ENCODE measurements at regions not wholly inside any gene's neighbourhood (a gene's known extent, or its start where the extent isn't known, plus 50 kb on each side); places are given as distances from the start of the nearest gene placed in this dataset.

- Mint-ChIP-seq H3K36me3 (ENCODE audit: low read depth) (no peaks in the 10 kb centered on the region), H3K9me3 (no peaks in the 10 kb centered on the region), H3K4me1 (ENCODE audit: low read depth) (peaks cover 26% of the 10 kb centered on the region), H3K4me3 (no peak overlapping the region), H3K27me3 (no peaks in the 10 kb centered on the region), H3K27ac (no peak overlapping the region)
- ATAC-seq (no peak), DNase-seq (no peak)
- no peak for TF ChIP-seq CTCF (IDR thresholded peaks at IDR 0.05)
- ChIA-PET CTCF (interaction anchor here (1.6 to 2.2 kb wide), 2 partner anchors 11 to 24 kb away, joined by 3 to 5 read pairs; no protein-coding TSS in a partner anchor), POLR2A (no interaction called here)
- intact Hi-C loops (cut with micrococcal nuclease) = no loop called here
Measured at GRCh38 chr11:95295382-95296149, 64.6 kb upstream of the SESN3 start.

DNA sequence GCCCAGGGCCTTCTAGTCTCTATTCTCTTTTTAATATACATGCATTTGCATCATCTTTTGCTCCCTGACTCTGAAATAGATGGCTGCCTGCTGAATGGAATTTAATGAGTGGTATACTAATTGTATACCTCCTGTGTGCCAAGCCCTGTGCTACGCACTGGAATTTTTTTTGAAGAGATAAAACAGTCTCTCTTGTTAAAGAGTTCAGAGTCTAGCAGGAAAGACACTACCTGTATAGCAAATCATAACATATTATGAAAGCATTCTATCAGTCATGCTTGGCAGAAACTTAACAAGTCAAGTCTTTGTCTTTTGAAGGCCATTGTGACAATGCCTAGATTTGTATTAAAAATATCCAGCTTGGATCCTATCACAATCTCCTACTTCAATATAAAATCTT is 63.7 kb upstream of the SESN3 start:
- intact Hi-C loops (cut with micrococcal nuclease) = no loop called here
- peaks cover 26% of the 10 kb centered on the region for H3K4me1 Mint-ChIP-seq (ENCODE audit: low read depth)
- ATAC-seq (no peak), DNase-seq (no peak)
- no peaks in the 10 kb centered on the region for H3K27me3 Mint-ChIP-seq
- POLR2A ChIA-PET = no interaction called here
- H3K4me3 Mint-ChIP-seq = no peak overlapping the region
- CTCF ChIA-PET = no interaction called here
- H3K27ac Mint-ChIP-seq = no peak overlapping the region
- no peaks in the 10 kb centered on the region for H3K9me3 Mint-ChIP-seq
- H3K36me3 Mint-ChIP-seq (ENCODE audit: low read depth) = no peaks in the 10 kb centered on the region
- no peak for TF ChIP-seq CTCF (IDR thresholded peaks at IDR 0.05)

DNA sequence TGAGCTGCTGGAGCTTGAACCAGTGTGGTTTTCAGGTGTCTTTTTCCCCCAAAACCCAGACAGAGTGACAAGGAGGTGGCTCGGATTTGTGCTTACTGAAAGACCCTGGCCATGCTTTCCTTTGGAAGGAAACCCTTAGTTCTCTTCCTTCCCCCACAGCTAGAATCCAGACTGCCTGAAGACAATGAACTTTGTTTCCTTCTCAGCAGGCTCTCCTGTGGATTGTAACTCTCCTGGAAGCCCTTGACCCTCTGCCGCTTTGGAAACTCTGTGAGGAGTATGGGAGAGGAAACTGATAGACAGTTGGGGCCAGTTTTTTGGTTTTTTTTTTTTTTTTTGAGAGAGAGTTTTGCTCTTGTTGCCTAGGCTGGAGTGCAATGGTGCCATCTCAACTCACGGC is 62.1 kb upstream of the SESN3 start:
- DNase-seq (no peak), ATAC-seq (no peak)
- no peak overlapping the region for H3K27ac Mint-ChIP-seq
- H3K9me3 Mint-ChIP-seq = no peaks in the 10 kb centered on the region
- no peaks in the 10 kb centered on the region for H3K27me3 Mint-ChIP-seq
- TF ChIP-seq CTCF (IDR thresholded peaks at IDR 0.05) = no peak
- no peak overlapping the region for H3K4me3 Mint-ChIP-seq
- H3K36me3 Mint-ChIP-seq (ENCODE audit: low read depth) = no peaks in the 10 kb centered on the region
- CTCF ChIA-PET = interaction anchor here (1.0 to 1.1 kb wide), 2 partner anchors 12 to 136 kb away, joined by 3 read pairs; no protein-coding TSS in a partner anchor
- intact Hi-C loops (cut with micrococcal nuclease) = no loop called here
- POLR2A ChIA-PET = no interaction called here
- H3K4me1 Mint-ChIP-seq (ENCODE audit: low read depth) = peaks cover 12% of the 10 kb centered on the region

DNA sequence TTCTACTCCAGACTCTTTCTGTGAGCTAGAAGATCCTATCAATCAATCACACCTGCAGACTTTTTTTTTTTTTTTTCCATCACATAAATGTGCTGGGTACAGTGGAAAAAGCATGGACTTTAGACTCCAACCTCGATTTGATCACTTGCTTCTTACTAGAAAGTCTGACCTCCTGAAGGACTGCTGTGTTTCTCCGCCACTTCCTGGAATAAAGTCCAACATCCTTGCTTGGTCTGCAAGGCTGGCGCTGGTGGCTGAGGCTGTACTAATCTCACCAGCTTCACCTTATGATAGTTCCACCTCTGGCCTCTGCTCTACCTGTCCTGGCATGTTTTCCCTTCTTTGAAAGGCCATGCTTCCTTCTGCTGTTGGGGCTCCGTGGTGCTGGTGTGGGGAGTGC is 60.9 kb upstream of the SESN3 start:
- no peaks in the 10 kb centered on the region for H3K9me3 Mint-ChIP-seq
- peaks cover 4% of the 10 kb centered on the region for H3K4me1 Mint-ChIP-seq (ENCODE audit: low read depth)
- ChIA-PET POLR2A (no interaction called here), CTCF (no interaction called here)
- no peak for ATAC-seq
- intact Hi-C loops (cut with micrococcal nuclease) = no loop called here
- H3K27me3 Mint-ChIP-seq = no peaks in the 10 kb centered on the region
- no peak overlapping the region for H3K4me3 Mint-ChIP-seq
- H3K27ac Mint-ChIP-seq = no peak overlapping the region
- TF ChIP-seq CTCF (IDR thresholded peaks at IDR 0.05) = no peak
- no peaks in the 10 kb centered on the region for H3K36me3 Mint-ChIP-seq (ENCODE audit: low read depth)
- DNase-seq = no peak

- Mint-ChIP-seq H3K36me3 (ENCODE audit: low read depth) (no peaks in the 10 kb centered on the region), H3K4me3 (no peak overlapping the region), H3K27ac (no peak overlapping the region), H3K4me1 (ENCODE audit: low read depth) (no peaks in the 10 kb centered on the region), H3K27me3 (no peaks in the 10 kb centered on the region), H3K9me3 (no peaks in the 10 kb centered on the region)
- TF ChIP-seq CTCF (IDR thresholded peaks at IDR 0.05) = no peak
- intact Hi-C loops (cut with micrococcal nuclease) = no loop called here
- CTCF ChIA-PET = no interaction called here
- POLR2A ChIA-PET = no interaction called here
- ATAC-seq (no peak), DNase-seq (no peak)
Measured at GRCh38 chr11:95289378-95290101, 58.5 kb upstream of the SESN3 start.
